ENCODE measurements at regions not wholly inside any gene's neighbourhood (a gene's known extent, or its start where the extent isn't known, plus 50 kb on each side); places are given as distances from the start of the nearest gene placed in this dataset.
A peak's percentile ranks its signal among the peaks of the same experiment; 100 is the strongest.
"Not testable (repeated sequence)": the region's sequence is repeated elsewhere in the genome, so short reads cannot be mapped to it uniquely, and the experiment has no call there.

- no peak for DNase-seq (ENCODE audit: low spot score)
Observed at GRCh38 chr6:155755452-155755851, 299.8 kb upstream of the NOX3 start.

DNA sequence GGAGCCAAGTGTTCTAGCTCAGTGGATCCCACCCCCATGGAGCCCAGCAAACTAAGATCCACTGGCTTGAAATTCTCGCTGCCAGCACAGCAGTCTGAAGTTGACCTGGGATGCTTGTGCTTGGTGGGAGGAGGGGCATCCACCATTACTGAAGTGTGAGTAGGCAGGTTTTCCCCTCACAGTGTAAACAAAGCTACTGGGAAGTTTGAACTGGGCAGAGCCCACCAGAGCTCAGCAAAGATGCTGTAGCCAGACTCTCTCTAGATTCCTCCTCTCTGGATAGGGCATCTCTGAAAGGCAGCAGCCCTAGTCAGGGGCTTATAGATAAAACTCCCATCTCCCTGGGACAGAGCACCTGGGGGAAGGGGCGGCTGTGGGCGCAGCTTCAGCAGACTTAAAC lies 293.1 kb upstream of the NOX3 start:
- DNase-seq (ENCODE audit: low spot score): not testable (repeated sequence)

DNA sequence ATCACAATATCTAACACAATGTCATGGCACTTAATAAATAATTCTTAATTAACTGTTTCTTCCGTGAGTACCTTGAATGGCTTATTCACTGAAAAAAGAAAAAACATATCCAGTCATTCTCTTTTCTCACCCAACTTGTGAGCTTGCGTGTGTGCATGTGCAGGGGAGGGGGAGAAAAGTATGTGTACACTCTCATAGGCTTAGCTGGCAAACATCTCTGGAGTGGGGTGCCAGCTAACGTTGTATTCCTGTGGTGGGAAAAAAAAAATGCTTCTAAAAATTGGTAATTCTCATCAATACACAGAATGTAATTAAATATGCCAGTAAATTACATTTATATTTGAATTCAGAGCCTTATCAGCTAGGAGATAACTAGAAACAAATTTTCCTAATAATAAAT lies 291.9 kb upstream of the NOX3 start:
- no peak for DNase-seq (ENCODE audit: low spot score)

- no peak for DNase-seq (ENCODE audit: low spot score)
Observed at GRCh38 chr6:155740781-155741399, 285.3 kb upstream of the NOX3 start.

- peak; percentile 16 for DNase-seq (ENCODE audit: low spot score)
Observed at GRCh38 chr6:155738602-155739105, 283.0 kb upstream of the NOX3 start.

DNA sequence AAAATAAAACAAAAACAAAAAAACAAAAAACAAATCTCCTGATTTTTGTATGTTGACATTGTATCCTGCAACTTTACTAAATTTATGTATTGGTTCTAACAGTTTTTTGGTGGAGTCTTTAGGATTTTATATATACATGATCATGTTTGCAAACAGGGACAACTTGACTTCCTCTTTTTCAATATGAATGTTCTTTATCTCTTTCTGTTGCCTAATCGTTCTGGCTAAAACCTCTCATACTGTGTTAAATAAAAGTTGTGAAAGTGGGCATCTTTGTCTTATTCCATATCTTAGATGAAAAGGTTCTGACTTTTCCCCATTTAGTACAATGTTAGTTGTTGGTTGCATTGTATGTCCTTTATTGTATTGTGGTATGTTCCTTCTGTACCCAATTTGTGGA lies 261.7 kb upstream of the NOX3 start:
- no peak for DNase-seq (ENCODE audit: low spot score)

DNA sequence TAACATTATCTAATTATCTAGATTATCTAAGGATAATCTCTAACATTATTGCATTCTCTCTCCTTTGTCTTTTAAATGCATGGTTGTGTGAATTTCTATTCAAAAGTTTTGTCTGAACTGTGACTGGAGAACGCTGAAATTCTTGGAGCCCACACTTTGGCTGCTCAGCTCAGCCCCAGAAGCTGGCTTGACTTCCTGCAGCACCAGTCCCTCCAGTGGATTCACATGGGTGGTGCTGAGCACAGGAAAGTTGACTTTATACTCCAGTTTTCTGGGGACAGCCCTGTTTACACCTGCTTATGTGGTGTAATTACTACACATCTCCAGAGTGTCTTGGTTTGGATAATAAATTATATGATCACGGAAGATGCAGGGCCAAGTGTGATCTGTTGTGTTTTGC lies 255.1 kb upstream of the NOX3 start:
- no peak for DNase-seq (ENCODE audit: low spot score)

GRCh38 chr6:155709262-155709661 lies 253.6 kb upstream of the NOX3 start:
- no peak for DNase-seq (ENCODE audit: low spot score)

DNA sequence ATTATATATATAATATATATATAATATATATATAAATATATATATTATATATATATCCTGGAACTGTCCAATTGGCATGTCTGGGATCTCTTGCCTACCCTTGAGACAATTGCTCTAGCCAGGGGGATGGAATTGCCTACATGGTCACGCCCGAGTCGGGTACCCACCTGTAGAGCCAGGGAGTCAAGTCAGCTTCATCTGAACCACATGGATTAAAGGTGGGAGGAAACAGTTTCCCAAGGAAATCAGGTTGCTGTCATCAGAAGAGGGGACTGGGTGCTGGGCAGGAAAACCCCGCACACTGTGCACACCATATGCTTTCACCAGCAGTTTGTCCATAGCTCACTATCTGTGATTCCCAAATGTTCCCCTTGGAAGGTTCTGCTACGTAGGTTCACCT lies 252.5 kb upstream of the NOX3 start:
- no peak for DNase-seq (ENCODE audit: low spot score)

DNA sequence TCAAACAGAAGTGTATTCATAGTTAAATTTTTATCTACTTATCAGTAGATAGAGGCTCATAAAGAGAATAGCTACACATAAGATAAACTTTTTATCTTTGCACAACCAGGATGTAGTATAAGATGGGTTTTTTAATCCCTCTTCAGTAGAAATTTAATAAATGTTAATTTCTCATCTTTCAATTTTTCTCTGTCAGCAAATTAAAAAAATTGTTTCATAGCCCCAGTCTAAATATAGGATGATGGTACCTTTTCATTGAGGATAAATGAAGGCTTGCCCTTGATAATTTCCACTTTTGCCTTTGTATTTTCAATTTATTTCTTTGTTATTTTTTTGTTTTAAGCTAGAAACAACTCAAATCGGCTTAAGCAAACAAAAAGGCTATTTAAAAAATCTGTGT lies 251.2 kb upstream of the NOX3 start:
- DNase-seq (ENCODE audit: low spot score): no peak

GRCh38 chr6:155706341-155706740 lies 250.7 kb upstream of the NOX3 start:
- DNase-seq (ENCODE audit: low spot score): no peak

- DNase-seq (ENCODE audit: low spot score): no peak
Observed at GRCh38 chr6:155701342-155701741, 245.7 kb upstream of the NOX3 start.

DNA sequence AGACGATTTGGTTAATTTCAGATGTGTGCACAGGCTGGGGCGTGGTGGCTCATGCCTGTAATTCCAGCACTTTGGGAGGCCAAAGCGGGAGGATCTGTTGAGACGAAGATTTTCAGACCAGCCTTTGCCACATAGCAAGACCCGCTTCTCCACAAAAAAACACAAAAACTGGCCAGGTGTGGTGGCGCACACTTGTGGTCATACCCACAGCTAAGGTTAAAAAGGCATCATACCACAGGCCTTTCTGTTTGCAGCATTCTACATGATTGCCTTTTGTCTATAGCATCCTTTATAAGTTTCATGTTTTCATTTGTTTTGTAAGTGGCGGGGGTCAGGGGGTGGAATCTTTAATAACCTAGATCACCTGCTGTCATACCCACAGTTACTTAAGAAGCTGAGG lies 239.9 kb upstream of the NOX3 start:
- DNase-seq (ENCODE audit: low spot score): no peak

DNA sequence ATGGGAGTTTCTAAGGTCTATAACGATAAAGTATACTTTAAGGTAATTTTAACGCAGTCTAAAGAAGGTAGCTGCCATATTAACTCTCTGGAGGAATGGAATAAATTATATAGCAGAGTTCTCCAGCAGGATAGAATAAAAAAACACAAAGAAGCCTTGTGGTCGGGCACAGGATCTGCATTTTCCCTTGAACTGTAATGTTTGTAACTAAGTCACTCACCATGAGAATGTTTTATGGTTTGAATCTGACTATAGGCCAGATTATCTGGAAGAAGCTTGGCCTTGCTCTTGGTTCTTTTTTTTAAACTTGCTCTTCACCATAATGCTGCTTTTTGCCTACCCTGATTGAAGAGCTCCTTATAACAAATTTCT lies 238.8 kb upstream of the NOX3 start:
- DNase-seq (ENCODE audit: low spot score): no peak

- DNase-seq (ENCODE audit: low spot score): no peak
Observed at GRCh38 chr6:155693573-155694418, 238.2 kb upstream of the NOX3 start.

DNA sequence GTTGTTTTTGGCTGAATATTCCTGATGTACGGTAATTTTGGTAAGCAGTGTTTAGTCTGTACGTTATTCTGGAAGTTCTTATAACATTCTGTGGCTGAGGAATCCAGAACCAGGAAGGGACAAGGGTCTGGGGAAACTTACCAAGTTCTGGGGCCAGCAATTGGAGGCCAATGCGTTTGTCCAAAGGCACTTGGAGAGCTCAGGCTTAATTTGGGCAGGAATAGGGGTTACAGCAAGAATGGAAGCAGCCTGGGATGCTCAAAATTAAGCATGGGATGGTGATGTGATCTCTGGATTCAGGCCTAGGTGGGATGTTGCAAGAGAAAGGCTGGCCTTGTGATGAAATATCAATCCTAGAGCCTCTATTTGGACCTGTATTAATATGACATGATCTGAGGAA lies 235.2 kb upstream of the NOX3 start:
- no peak for DNase-seq (ENCODE audit: low spot score)

- no peak for DNase-seq (ENCODE audit: low spot score)
Observed at GRCh38 chr6:155687645-155688044, 232.0 kb upstream of the NOX3 start.

- no peak for DNase-seq (ENCODE audit: low spot score)
Observed at GRCh38 chr6:155684416-155685196, 229.0 kb upstream of the NOX3 start.

GRCh38 chr6:155678361-155678760 lies 222.7 kb upstream of the NOX3 start:
- DNase-seq (ENCODE audit: low spot score): no peak

- no peak for DNase-seq (ENCODE audit: low spot score)
Observed at GRCh38 chr6:155676346-155676745, 220.7 kb upstream of the NOX3 start.

DNA sequence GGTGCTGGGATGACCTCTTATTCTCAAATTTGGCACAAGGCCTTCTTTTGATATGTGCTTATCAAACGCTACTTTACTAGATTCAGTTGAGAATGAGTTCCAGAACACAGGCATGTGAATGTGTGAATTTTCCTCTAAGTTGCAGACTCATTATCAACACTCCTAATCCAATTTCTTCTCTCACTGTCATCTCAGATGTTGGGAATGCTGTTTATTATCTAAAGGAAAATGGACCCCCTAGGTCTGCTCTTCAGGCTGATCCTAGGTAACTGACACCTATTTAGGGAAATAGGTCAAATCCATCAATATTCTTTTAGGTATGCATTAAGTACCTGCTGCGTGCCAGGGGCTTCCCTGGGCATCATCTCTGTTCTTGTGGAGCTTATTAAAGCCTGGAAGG lies 215.0 kb upstream of the NOX3 start:
- DNase-seq (ENCODE audit: low spot score): no peak

DNA sequence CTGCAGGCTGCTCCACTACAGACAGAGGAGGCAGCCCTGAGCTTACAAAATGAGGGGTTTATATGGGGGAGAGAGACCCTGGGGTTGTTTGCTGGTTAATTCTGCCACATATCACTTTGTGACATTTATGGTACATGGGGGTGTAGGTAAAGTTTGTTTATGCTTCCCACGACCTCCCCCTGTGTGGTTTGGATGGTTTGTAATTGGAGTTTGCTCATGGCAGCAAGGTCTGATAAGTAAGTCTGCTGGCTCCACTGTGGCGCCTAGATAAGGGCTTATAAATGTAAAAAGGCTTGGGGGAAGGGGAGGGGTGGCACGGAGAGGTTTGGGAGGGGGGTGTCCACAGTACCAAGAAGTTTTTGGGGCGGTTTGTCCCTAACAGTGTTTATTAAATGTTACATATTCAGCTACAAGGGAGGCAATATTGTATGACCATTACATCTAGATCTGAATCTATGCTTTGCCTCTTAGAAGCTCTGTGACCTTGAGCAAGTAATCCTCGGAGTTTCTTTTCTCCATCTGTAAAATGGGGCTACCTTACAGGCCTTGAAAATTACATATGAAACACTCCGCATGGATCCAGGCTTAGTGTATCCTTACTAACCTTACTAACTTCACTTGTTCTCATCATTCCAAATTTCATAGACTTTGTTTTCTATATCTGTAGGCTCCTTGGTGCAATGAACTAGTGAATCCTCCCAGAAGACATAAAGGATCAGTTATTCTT lies 204.8 kb upstream of the NOX3 start:
- no peak for DNase-seq (ENCODE audit: low spot score)

Data from hematopoietic multipotent progenitor cell treated with erythropoietin and hydrocortisone succinate and interleukin-3 and kit ligand, for 17 days (in vitro differentiated cells).